HCT116 (cell line): ENCODE measurements at regions not wholly inside any gene's neighbourhood (a gene's known extent, or its start where the extent isn't known, plus 50 kb on each side); places are given as distances from the start of the nearest gene placed in this dataset.

ENCODE experiments used
- ATAC-seq: fragments of 200-7000 bp; cut with Tn5 transposase; 2 replicates; pipeline ENCODE4 v1.9.1; 2020; ENCODE audit warnings: mild to moderate bottlenecking, moderate library complexity
- BruUV-seq: library from RNA; stranded (reverse); fragments of 400-500 nt; replicated peaks from 2 replicates; lab custom pipeline; 2021; lab: Mats Ljungman, UMichigan
- CTCF ChIA-PET: fragments of 300-600 bp; sonication (Branson Sonifier 250); formaldehyde crosslinking; loops from one replicate; lab custom pipeline; 2021; ENCODE audit warnings: antibody characterized with exemption; lab: Charles Lee
- POLR2A ChIA-PET: fragments of 300-600, 350-600 bp; sonication (Branson Sonifier 250); formaldehyde crosslinking; loops from one replicate; lab custom pipeline; 2021; ENCODE audit warnings: antibody characterized with exemption; lab: Charles Lee
- RAD21 ChIA-PET, 2 experiments: fragments of 300-600 bp; sonication (Branson Sonifier 250); formaldehyde crosslinking; loops; one replicate each; lab custom pipeline; 2023; ENCODE audit warnings: low total read pairs in 2 of 2; ENCODE audit not compliant: uncharacterized antibody in 2 of 2, unreplicated experiment in 2 of 2, low non-redundant PET in 1 of 2; lab: Charles Lee
- DNase-seq: peaks from one replicate; pipeline ENCODE4 v3.0.0-alpha.2; 2010; ENCODE audit warnings: low read depth, low spot score
- H2AFZ ChIP-seq: fragments of 200-600 bp; shearing (Covaris generic), sonication (generic); 2 replicates; pipeline ENCODE4 v1.6.1; 2017; ENCODE audit warnings: low read depth, mixed run types, mixed read lengths, antibody characterized with exemption, low read length; ENCODE audit not compliant: poor library complexity, severe bottlenecking
- H3K27ac ChIP-seq: 2 replicates; pipeline ENCODE4 v1.5.1; 2012; ENCODE audit warnings: low read depth, low read length
- H3K27me3 ChIP-seq: fragments of 200-600 bp; sonication (generic); 2 replicates; pipeline ENCODE4 v1.6.1; 2016; ENCODE audit warnings: mixed run types, low read length, mixed read lengths; ENCODE audit not compliant: insufficient read depth
- H3K36me3 ChIP-seq, 2 experiments: fragments of 200-500 bp in 1 of 2; fragments of 200-600 bp in 1 of 2; sonication (Bioruptor generic) in 1 of 2; sonication (generic) in 1 of 2; 2 replicates each; pipeline versions ENCODE4 v1.5.1 to v1.6.1; 2014 to 2016; ENCODE audit warnings: low read length in 2 of 2, inconsistent platforms in 1 of 2, mixed read lengths in 1 of 2, mixed run types in 1 of 2; ENCODE audit not compliant: insufficient read depth in 2 of 2, control insufficient read depth in 1 of 2
- H3K4me1 ChIP-seq, 2 experiments: fragments of 200-600 bp in 1 of 2; sonication (generic) in 1 of 2; 2 replicates each; pipeline versions ENCODE4 v1.5.1 to v1.6.1; 2012 to 2017; ENCODE audit warnings: low read length in 2 of 2, inconsistent platforms in 1 of 2, mild to moderate bottlenecking in 1 of 2, mixed read lengths in 1 of 2, mixed run types in 1 of 2, moderate library complexity in 1 of 2; ENCODE audit not compliant: insufficient read depth in 2 of 2, control insufficient read depth in 1 of 2
- H3K4me2 ChIP-seq: fragments of 200-600 bp; sonication (generic); 2 replicates; pipeline ENCODE4 v1.6.1; 2017; ENCODE audit warnings: mixed run types, low read length, mixed read lengths
- H3K4me3 ChIP-seq, 2 experiments: fragments of 200-600 bp in 1 of 2; sonication (generic) in 1 of 2; replicated peaks in 1 of 2; 2 replicates each; pipeline ENCODE4 v1.5.1; 2011 to 2016; ENCODE audit warnings: low read length in 2 of 2, control low read depth in 1 of 2, low read depth in 1 of 2, mild to moderate bottlenecking in 1 of 2, mixed read lengths in 1 of 2, mixed run types in 1 of 2
- H3K79me2 ChIP-seq: fragments of 200-600 bp; sonication (generic); 2 replicates; pipeline ENCODE4 v1.6.1; 2017; ENCODE audit warnings: mild to moderate bottlenecking, mixed run types, low read length, moderate library complexity, mixed read lengths; ENCODE audit not compliant: insufficient read depth
- H3K9ac ChIP-seq: fragments of 200-600 bp; sonication (generic); 2 replicates; pipeline ENCODE4 v1.6.1; 2016; ENCODE audit warnings: low read length, mixed read lengths
- H3K9me2 ChIP-seq: fragments of 200-600 bp; sonication (generic), shearing (Covaris generic); 2 replicates; pipeline ENCODE4 v1.6.1; 2017; ENCODE audit warnings: mixed run types, mild to moderate bottlenecking, moderate library complexity; ENCODE audit not compliant: insufficient read depth
- H3K9me3 ChIP-seq, 2 experiments: fragments of 200-500 bp in 1 of 2; fragments of 200-600 bp in 1 of 2; sonication (Bioruptor generic) in 1 of 2; sonication (generic) in 1 of 2; 2 replicates each; pipeline ENCODE4 v1.6.1; 2014 to 2017; ENCODE audit warnings: low read length in 2 of 2, mixed read lengths in 2 of 2, inconsistent platforms in 1 of 2, low read depth in 1 of 2, mild to moderate bottlenecking in 1 of 2, mixed run types in 1 of 2, moderate library complexity in 1 of 2; ENCODE audit not compliant: control insufficient read depth in 1 of 2, insufficient read depth in 1 of 2
- H4K20me1 ChIP-seq: fragments of 200-600 bp; sonication (generic), shearing (Covaris generic); 2 replicates; pipeline ENCODE4 v1.6.1; 2017; ENCODE audit warnings: mixed run types, mild to moderate bottlenecking, moderate library complexity; ENCODE audit not compliant: insufficient read depth
- CBX3 ChIP-seq: IDR thresholded peaks from 2 replicates; pipeline ENCODE4 v1.6.1; 2012; ENCODE audit warnings: low read depth
- CEBPB ChIP-seq: IDR thresholded peaks from 2 replicates; pipeline ENCODE4 v1.6.1; 2012; ENCODE audit warnings: low read depth
- ELF1 ChIP-seq: IDR thresholded peaks from 2 replicates; pipeline ENCODE4 v1.6.1; 2012; ENCODE audit warnings: low read depth, borderline replicate concordance
- FOSL1 ChIP-seq: IDR thresholded peaks from 2 replicates; pipeline ENCODE4 v1.6.1; 2012; ENCODE audit warnings: low read depth
- POLR2A ChIP-seq: IDR thresholded peaks from 2 replicates; pipeline ENCODE4 v1.7.0; 2011; ENCODE audit warnings: borderline replicate concordance; ENCODE audit not compliant: insufficient read depth, insufficient read length; ENCODE audit errors: extremely low read depth
- POLR2AphosphoS5 ChIP-seq: IDR thresholded peaks from 2 replicates; pipeline ENCODE4 v1.6.1; 2011; ENCODE audit warnings: mild to moderate bottlenecking, low read depth, low read length, moderate library complexity
- RAD21 ChIP-seq: IDR thresholded peaks from 2 replicates; pipeline ENCODE4 v1.6.1; 2012; ENCODE audit warnings: low read depth, mild to moderate bottlenecking
- SP1 ChIP-seq: IDR thresholded peaks from 2 replicates; pipeline ENCODE4 v1.6.1; 2012; ENCODE audit warnings: low read depth
- SRF ChIP-seq: IDR thresholded peaks from 2 replicates; pipeline ENCODE4 v1.6.1; 2012; ENCODE audit warnings: low read depth
- YY1 ChIP-seq: IDR thresholded peaks from 2 replicates; pipeline ENCODE4 v1.6.1; 2011; ENCODE audit warnings: low read length, low read depth, moderate library complexity, mild to moderate bottlenecking; ENCODE audit not compliant: insufficient replicate concordance; ENCODE audit errors: extremely low read depth
- ZFX ChIP-seq: fragments of 450-650 bp; IDR thresholded peaks from 2 replicates; pipeline ENCODE4 v1.6.1; 2017
- ZNF274 ChIP-seq: fragments of 200-500 bp; sonication (Bioruptor generic); IDR thresholded peaks from 2 replicates; pipeline ENCODE4 v1.6.1; 2014; ENCODE audit warnings: mild to moderate bottlenecking, low read depth, low read length, inconsistent platforms
- intact Hi-C: fragments of 100-400 bp; cut with micrococcal nuclease; formaldehyde crosslinking; loops from 2 replicates; pipeline ENCODE4 v1.10.0; 2022
- TF ChIP-seq, protein P1 (sequence below): IDR thresholded peaks from 2 replicates; pipeline ENCODE4 v1.6.1; 2012
- TF ChIP-seq, protein P2 (sequence below), 3 experiments: fragments of 200-600 bp in 1 of 3; sonication (generic) in 1 of 3; IDR thresholded peaks in 2 of 3; conservative IDR thresholded peaks in 1 of 3; 2 replicates each; pipeline ENCODE4 v1.5.1; 2012 to 2017; ENCODE audit warnings: low read depth in 2 of 3, low read length in 2 of 3, antibody characterized with exemption in 1 of 3, borderline replicate concordance in 1 of 3, control low read depth in 1 of 3, mild to moderate bottlenecking in 1 of 3, mixed read lengths in 1 of 3, mixed run types in 1 of 3, moderate library complexity in 1 of 3; ENCODE audit not compliant: insufficient read depth in 1 of 3
- TF ChIP-seq, protein P3 (sequence below): IDR thresholded peaks from 2 replicates; pipeline ENCODE4 v1.6.1; 2012; ENCODE audit warnings: low read depth

DNA sequence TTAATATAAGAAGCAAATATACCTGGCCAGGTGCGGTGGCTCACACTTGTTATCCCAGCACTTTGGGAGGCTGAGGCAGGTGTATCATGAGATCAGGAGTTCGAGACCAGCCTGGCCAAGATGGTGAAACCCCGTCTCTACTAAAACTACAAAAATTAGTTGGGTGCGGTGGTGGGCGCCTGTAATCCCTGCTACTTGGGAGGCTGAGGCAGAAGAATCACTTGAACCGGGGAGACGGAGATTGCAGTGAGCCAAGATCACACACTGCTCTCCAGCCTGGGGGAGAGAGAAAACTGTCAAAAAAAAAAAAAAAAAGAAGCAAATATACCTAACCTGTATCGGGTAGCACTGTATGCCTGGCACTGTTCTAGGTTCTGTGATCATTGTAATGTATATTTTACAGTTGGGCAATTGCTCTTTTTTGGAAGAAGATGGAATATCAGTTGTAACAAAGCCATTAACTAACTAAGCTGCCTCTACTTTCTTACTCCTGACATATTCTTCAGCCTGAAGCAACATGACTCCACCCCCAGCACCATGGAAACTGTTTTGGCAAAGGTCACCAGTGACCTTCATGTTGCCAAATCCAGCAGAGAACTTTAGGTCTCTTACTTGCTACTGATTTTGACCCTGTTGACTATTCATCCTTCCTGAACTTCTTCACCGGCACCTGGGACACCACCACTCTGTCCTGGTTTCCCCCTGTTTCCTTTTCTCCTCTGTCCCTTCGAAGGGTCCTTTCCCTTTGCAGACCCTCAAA, 203.8 kb downstream of the RPLP1 start:
- Histone ChIP-seq H3K9ac (no peak overlapping the region), H3K9me3 (no peaks in the 10 kb centered on the region), H3K4me2 (no peak overlapping the region), H3K9me2 (no peaks in the 10 kb centered on the region), H3K79me2 (no peaks in the 10 kb centered on the region), H3K4me3 (no peak overlapping the region), H4K20me1 (no peaks in the 10 kb centered on the region), H3K36me3 (no peaks in the 10 kb centered on the region), H3K27ac (no peak overlapping the region), H3K4me1 (no peaks in the 10 kb centered on the region), H3K27me3 (peaks cover 45% of the 10 kb centered on the region)
- CTCF ChIA-PET, result no interaction called here
- intact Hi-C loops, result no loop called here
- no TSS peak for BruUV-seq
- DNase-seq (no peak), ATAC-seq (no peak)
- TF ChIP-seq, protein P1, sequence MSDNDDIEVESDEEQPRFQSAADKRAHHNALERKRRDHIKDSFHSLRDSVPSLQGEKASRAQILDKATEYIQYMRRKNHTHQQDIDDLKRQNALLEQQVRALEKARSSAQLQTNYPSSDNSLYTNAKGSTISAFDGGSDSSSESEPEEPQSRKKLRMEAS, result no peak
- TF ChIP-seq SP1, result no peak
- no peak for TF ChIP-seq ZFX
- TF ChIP-seq SRF, result no peak
- no peak for TF ChIP-seq CBX3
- no peak for TF ChIP-seq POLR2A
- TF ChIP-seq YY1, result no peak
- TF ChIP-seq CEBPB, result no peak
- no peak for TF ChIP-seq FOSL1
- TF ChIP-seq RAD21, result no peak
- no peak for TF ChIP-seq ZNF274
- TF ChIP-seq, all 23 proteins: peak for 0
- RAD21 ChIA-PET, result no interaction called here
- no peak overlapping the region for H2AFZ ChIP-seq
- POLR2A ChIA-PET, result no interaction called here

DNA sequence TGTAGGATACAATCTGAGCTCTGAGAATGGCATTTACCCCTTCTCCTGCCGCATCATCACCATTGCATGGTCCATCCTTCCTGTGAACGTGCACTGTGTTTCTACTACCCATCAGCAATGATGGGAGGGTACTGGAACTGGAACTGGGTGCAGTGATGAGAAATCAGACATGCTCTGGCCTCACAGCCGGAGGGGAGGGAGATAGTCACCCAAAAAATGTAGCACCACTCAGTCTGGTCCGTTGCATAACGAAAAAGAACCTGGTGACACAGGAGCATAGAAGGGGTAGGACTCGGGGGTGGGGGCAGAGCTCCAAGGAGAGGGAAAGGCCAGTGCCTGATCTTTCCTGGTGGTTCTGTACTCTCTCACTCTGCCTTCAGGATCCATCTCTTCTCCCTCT, 205.0 kb downstream of the RPLP1 start:
- intact Hi-C loops, result no loop called here
- RAD21 ChIA-PET, result no interaction called here
- TF ChIP-seq, protein P1, result no peak
- TF ChIP-seq POLR2AphosphoS5 (no peak), ELF1 (no peak), RAD21 (no peak), SRF (no peak)
- TF ChIP-seq, protein P2, sequence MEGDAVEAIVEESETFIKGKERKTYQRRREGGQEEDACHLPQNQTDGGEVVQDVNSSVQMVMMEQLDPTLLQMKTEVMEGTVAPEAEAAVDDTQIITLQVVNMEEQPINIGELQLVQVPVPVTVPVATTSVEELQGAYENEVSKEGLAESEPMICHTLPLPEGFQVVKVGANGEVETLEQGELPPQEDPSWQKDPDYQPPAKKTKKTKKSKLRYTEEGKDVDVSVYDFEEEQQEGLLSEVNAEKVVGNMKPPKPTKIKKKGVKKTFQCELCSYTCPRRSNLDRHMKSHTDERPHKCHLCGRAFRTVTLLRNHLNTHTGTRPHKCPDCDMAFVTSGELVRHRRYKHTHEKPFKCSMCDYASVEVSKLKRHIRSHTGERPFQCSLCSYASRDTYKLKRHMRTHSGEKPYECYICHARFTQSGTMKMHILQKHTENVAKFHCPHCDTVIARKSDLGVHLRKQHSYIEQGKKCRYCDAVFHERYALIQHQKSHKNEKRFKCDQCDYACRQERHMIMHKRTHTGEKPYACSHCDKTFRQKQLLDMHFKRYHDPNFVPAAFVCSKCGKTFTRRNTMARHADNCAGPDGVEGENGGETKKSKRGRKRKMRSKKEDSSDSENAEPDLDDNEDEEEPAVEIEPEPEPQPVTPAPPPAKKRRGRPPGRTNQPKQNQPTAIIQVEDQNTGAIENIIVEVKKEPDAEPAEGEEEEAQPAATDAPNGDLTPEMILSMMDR (IDR thresholded peaks at IDR 0.05 in 2 of 3, conservative IDR thresholded peaks at IDR 0.05 in 1 of 3; ENCODE audit: borderline replicate concordance in 1 of 3, insufficient read depth in 1 of 3, low read depth in 2 of 3, low read length in 2 of 3), result no peak
- TF ChIP-seq, protein P3, sequence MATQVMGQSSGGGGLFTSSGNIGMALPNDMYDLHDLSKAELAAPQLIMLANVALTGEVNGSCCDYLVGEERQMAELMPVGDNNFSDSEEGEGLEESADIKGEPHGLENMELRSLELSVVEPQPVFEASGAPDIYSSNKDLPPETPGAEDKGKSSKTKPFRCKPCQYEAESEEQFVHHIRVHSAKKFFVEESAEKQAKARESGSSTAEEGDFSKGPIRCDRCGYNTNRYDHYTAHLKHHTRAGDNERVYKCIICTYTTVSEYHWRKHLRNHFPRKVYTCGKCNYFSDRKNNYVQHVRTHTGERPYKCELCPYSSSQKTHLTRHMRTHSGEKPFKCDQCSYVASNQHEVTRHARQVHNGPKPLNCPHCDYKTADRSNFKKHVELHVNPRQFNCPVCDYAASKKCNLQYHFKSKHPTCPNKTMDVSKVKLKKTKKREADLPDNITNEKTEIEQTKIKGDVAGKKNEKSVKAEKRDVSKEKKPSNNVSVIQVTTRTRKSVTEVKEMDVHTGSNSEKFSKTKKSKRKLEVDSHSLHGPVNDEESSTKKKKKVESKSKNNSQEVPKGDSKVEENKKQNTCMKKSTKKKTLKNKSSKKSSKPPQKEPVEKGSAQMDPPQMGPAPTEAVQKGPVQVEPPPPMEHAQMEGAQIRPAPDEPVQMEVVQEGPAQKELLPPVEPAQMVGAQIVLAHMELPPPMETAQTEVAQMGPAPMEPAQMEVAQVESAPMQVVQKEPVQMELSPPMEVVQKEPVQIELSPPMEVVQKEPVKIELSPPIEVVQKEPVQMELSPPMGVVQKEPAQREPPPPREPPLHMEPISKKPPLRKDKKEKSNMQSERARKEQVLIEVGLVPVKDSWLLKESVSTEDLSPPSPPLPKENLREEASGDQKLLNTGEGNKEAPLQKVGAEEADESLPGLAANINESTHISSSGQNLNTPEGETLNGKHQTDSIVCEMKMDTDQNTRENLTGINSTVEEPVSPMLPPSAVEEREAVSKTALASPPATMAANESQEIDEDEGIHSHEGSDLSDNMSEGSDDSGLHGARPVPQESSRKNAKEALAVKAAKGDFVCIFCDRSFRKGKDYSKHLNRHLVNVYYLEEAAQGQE, result no peak

More for the DNA sequence above, 205.0 kb downstream of the RPLP1 start:
- Histone ChIP-seq H3K9me2 (no peaks in the 10 kb centered on the region), H3K36me3 (no peaks in the 10 kb centered on the region), H3K4me1 (no peaks in the 10 kb centered on the region), H3K4me3 (no peak overlapping the region), H3K27ac (no peak overlapping the region), H3K9ac (no peak overlapping the region), H3K27me3 (peaks cover 35% of the 10 kb centered on the region; the same call in 1 of the 2 replicates), H3K79me2 (no peaks in the 10 kb centered on the region), H3K9me3 (no peaks in the 10 kb centered on the region), H4K20me1 (no peaks in the 10 kb centered on the region), H3K4me2 (no peak overlapping the region), H2AFZ (no peak overlapping the region)
- no peak for ATAC-seq
- no peak for DNase-seq
- ChIA-PET POLR2A (no interaction called here), CTCF (no interaction called here)
- no TSS peak for BruUV-seq
